BE2C (cell line): ENCODE measurements at regions not wholly inside any gene's neighbourhood (a gene's known extent, or its start where the extent isn't known, plus 50 kb on each side); places are given as distances from the start of the nearest gene placed in this dataset.
A peak's percentile ranks its signal among the peaks of the same experiment; 100 is the strongest.
"Not testable (repeated sequence)": the region's sequence is repeated elsewhere in the genome, so short reads cannot be mapped to it uniquely, and the experiment has no call there.

Experiments
- DNase-seq: peaks from one replicate; pipeline ENCODE4 v3.0.0-alpha.2; 2020
- H3K27me3 ChIP-seq: fragments of 250-450 bp; sonication (Bioruptor Pico); 2 replicates; pipeline ENCODE4 v1.5.1; 2020; ENCODE audit warnings: mild to moderate bottlenecking
- H3K36me3 ChIP-seq: fragments of 250-450 bp; sonication (Bioruptor Pico); 2 replicates; pipeline ENCODE4 v1.5.1; 2020; ENCODE audit warnings: mild to moderate bottlenecking
- H3K4me1 ChIP-seq: fragments of 250-450 bp; sonication (Bioruptor Pico); 2 replicates; pipeline ENCODE4 v1.5.1; 2020
- H3K4me3 ChIP-seq: 2 replicates; pipeline ENCODE4 v1.5.1; 2011; ENCODE audit warnings: low read depth, low read length
- H3K9me3 ChIP-seq: fragments of 250-450 bp; sonication (Bioruptor Pico); 2 replicates; pipeline ENCODE4 v1.5.1; 2020
- TF ChIP-seq, protein P1 (sequence below): IDR thresholded peaks from 2 replicates; pipeline ENCODE4 v1.5.1; 2012; ENCODE audit warnings: mild to moderate bottlenecking, low read depth, low read length

- no peaks in the 10 kb centered on the region for H3K27me3 ChIP-seq
- TF ChIP-seq, protein P1, sequence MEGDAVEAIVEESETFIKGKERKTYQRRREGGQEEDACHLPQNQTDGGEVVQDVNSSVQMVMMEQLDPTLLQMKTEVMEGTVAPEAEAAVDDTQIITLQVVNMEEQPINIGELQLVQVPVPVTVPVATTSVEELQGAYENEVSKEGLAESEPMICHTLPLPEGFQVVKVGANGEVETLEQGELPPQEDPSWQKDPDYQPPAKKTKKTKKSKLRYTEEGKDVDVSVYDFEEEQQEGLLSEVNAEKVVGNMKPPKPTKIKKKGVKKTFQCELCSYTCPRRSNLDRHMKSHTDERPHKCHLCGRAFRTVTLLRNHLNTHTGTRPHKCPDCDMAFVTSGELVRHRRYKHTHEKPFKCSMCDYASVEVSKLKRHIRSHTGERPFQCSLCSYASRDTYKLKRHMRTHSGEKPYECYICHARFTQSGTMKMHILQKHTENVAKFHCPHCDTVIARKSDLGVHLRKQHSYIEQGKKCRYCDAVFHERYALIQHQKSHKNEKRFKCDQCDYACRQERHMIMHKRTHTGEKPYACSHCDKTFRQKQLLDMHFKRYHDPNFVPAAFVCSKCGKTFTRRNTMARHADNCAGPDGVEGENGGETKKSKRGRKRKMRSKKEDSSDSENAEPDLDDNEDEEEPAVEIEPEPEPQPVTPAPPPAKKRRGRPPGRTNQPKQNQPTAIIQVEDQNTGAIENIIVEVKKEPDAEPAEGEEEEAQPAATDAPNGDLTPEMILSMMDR, result no peak
- peaks cover 31% of the 10 kb centered on the region for H3K4me1 ChIP-seq
- no peaks in the 10 kb centered on the region for H3K9me3 ChIP-seq
- H3K4me3 ChIP-seq, result no peak overlapping the region
- DNase-seq, result no peak
- H3K36me3 ChIP-seq, result no peaks in the 10 kb centered on the region
These were observed 670.1 kb upstream of the LRRN3 start for GRCh38 chr7:110420788-110421187.

DNA sequence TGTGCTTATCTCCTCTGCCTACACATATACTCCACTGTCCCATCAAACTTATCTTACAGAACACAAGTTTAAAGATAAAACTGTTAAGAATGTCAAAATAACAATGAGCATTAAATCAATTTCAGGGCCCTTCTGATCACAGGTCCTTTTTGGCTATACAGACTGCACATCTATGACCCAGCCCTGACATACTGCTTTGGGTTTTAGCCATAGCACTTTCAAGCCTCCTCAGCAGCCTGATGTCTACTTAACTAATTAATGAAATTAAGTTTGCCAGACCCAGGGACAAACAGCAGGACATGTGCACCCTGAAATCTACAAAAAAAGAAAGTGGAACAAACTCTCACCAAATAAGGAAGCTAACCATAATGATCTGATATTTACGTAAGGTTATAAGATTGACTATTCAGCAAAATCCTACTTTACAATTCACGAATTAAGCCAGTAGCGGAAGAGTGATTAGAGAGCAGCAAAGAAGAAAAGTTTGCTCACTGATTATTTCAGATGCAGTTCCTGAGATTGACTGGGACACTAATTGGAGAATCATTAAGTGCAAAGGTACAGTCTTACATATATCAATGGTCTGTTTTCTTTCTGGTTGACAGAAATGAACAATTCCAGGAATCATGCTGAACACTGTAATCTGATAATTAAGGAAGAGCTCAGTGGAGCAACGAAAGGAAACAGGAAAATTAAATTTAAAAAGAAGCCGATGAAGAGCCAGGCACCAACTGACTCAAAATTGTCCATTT, 669.3 kb upstream of the LRRN3 start:
- Histone ChIP-seq H3K4me3 (no peak overlapping the region), H3K36me3 (no peaks in the 10 kb centered on the region), H3K9me3 (no peaks in the 10 kb centered on the region), H3K4me1 (peaks cover 31% of the 10 kb centered on the region), H3K27me3 (no peaks in the 10 kb centered on the region)
- peak; percentile 62 for DNase-seq
- TF ChIP-seq, protein P1, result no peak

- no peaks in the 10 kb centered on the region for H3K4me1 ChIP-seq
- no peak for DNase-seq
- H3K27me3 ChIP-seq, result no peaks in the 10 kb centered on the region
- H3K4me3 ChIP-seq, result no peak overlapping the region
- H3K9me3 ChIP-seq, result no peaks in the 10 kb centered on the region
- TF ChIP-seq, protein P1, result no peak
- H3K36me3 ChIP-seq, result no peaks in the 10 kb centered on the region
These were observed 658.8 kb upstream of the LRRN3 start for GRCh38 chr7:110432061-110432553.

DNA sequence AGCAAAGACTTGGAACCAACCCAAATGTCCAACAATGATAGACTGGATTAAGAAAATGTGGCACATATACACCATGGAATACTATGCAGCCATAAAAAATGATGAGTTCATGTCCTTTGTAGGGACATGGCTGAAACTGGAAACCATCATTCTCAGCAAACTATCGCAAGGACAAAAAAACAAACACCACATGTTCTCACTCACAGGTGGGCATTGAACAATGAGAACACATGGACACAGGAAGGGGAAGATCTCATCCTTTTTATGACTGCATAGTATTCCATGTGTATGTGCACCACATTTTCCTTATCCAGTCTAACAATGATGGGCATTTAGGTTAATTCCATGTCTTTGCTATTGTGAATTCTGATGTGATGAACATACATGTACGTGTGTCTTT, 652.0 kb upstream of the LRRN3 start:
- not testable (repeated sequence) for DNase-seq, H3K36me3 ChIP-seq, H3K4me3 ChIP-seq, H3K9me3 ChIP-seq, H3K27me3 ChIP-seq, H3K4me1 ChIP-seq

DNA sequence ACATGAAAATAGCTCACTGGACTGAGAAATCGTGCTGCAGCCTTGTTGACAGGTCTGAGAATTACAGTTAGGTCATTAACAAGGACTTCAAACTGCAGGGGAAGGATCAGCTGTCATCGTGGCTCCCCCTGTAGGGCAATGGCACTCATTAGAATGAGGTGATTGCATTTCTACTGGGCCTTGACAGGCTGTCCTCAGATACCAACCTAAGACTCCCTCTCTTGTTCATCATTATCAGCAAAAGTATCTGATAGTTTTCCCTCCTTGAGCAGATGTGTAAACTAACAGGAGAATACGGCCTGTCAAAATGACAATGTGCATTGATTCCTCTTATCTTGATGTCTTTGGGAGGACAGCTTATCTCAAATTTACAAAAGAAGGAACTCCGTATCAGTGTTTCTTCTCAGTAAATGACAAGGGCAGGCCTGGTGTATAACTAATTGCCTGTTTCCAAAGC, 648.5 kb upstream of the LRRN3 start:
- no peaks in the 10 kb centered on the region for H3K27me3 ChIP-seq
- peak; percentile 86 for DNase-seq
- TF ChIP-seq, protein P1, result peak; percentile 93
- H3K36me3 ChIP-seq, result no peaks in the 10 kb centered on the region
- no peak overlapping the region for H3K4me3 ChIP-seq
- no peaks in the 10 kb centered on the region for H3K9me3 ChIP-seq
- peaks cover 3% of the 10 kb centered on the region; the same call in 1 of the 2 replicates for H3K4me1 ChIP-seq

DNA sequence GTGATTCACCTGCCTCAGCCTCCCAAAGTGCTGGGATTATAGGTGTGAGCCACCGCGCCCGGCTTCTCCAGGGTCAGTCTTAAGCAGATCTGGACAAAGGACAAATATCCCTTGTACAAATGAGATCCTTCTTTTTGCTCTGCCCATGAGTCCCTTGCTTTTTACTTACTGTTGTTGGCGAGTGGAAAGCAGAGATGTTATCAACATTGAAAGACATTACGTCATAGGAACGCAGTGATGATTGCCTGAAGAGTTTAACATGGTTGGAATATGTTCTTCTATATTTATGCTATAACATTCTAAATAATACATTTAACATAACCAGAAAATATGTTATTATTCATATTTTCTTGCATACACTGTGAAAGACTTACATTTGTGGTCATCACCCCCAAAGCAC, 644.3 kb upstream of the LRRN3 start:
- DNase-seq, result no peak
- H3K36me3 ChIP-seq, result no peaks in the 10 kb centered on the region
- H3K4me1 ChIP-seq, result peaks cover 3% of the 10 kb centered on the region; the same call in 1 of the 2 replicates

More for the DNA sequence above, 644.3 kb upstream of the LRRN3 start:
- TF ChIP-seq, protein P1, result no peak
- Histone ChIP-seq H3K27me3 (no peaks in the 10 kb centered on the region), H3K4me3 (no peak overlapping the region), H3K9me3 (no peaks in the 10 kb centered on the region)
